Trophoblast cell (in vitro differentiated cells and primary cell): ENCODE measurements at regions not wholly inside any gene's neighbourhood (a gene's known extent, or its start where the extent isn't known, plus 50 kb on each side); places are given as distances from the start of the nearest gene placed in this dataset.
A peak's percentile ranks its signal among the peaks of the same experiment; 100 is the strongest.

Experiments used
- DNase-seq, 2 donors: peaks; one replicate each; pipeline ENCODE4 v3.0.0-alpha.2; 2016
- H2AFZ ChIP-seq: 2 replicates; pipeline ENCODE4 v1.6.1; 2013; ENCODE audit warnings: low read length, moderate library complexity, mild to moderate bottlenecking; ENCODE audit not compliant: insufficient read depth, poor library complexity
- H2AK5ac ChIP-seq: 2 replicates; pipeline ENCODE4 v1.6.1; 2013; ENCODE audit warnings: mild to moderate bottlenecking, low read length
- H2BK120ac ChIP-seq: 2 replicates; pipeline ENCODE4 v1.6.1; 2013; ENCODE audit warnings: low read length, mild to moderate bottlenecking, moderate library complexity; ENCODE audit not compliant: insufficient read depth, poor library complexity
- H2BK12ac ChIP-seq: 2 replicates; pipeline ENCODE4 v1.6.1; 2013; ENCODE audit warnings: mild to moderate bottlenecking, low read length, moderate library complexity
- H2BK5ac ChIP-seq: 2 replicates; pipeline ENCODE4 v1.6.1; 2013; ENCODE audit warnings: low read length, low read depth, moderate library complexity, mild to moderate bottlenecking; ENCODE audit not compliant: poor library complexity
- H3K14ac ChIP-seq: 2 replicates; pipeline ENCODE4 v1.6.1; 2013; ENCODE audit warnings: mild to moderate bottlenecking, low read length
- H3K18ac ChIP-seq: 2 replicates; pipeline ENCODE4 v1.6.1; 2013; ENCODE audit warnings: mild to moderate bottlenecking, low read length
- H3K23ac ChIP-seq: 2 replicates; pipeline ENCODE4 v1.6.1; 2013; ENCODE audit warnings: low read length
- H3K27ac ChIP-seq: 2 replicates; pipeline ENCODE4 v1.5.1; 2013; ENCODE audit warnings: low read depth, mild to moderate bottlenecking, inconsistent platforms, low read length, moderate library complexity
- H3K27me3 ChIP-seq: 2 replicates; pipeline ENCODE4 v1.6.1; 2013; ENCODE audit warnings: inconsistent platforms, mild to moderate bottlenecking, low read length, moderate library complexity; ENCODE audit not compliant: insufficient read depth
- H3K36me3 ChIP-seq, 2 experiments: 1 replicate in 1 of 2; 2 replicates in 1 of 2; pipeline ENCODE4 v1.6.1; 2013; ENCODE audit warnings: low read length in 2 of 2, mild to moderate bottlenecking in 2 of 2, moderate library complexity in 1 of 2; ENCODE audit not compliant: insufficient read depth in 2 of 2, control insufficient read depth in 1 of 2
- H3K4ac ChIP-seq: 2 replicates; pipeline ENCODE4 v1.6.1; 2013; ENCODE audit warnings: low read depth, mild to moderate bottlenecking, low read length, moderate library complexity
- H3K4me1 ChIP-seq, 2 experiments: 1 replicate in 1 of 2; 2 replicates in 1 of 2; pipeline ENCODE4 v1.6.1; 2013; ENCODE audit warnings: low read length in 2 of 2, mild to moderate bottlenecking in 2 of 2, moderate library complexity in 1 of 2; ENCODE audit not compliant: insufficient read depth in 2 of 2, control insufficient read depth in 1 of 2
- H3K4me2 ChIP-seq: 2 replicates; pipeline ENCODE4 v1.6.1; 2013; ENCODE audit warnings: inconsistent platforms, mild to moderate bottlenecking, low read length, moderate library complexity
- H3K4me3 ChIP-seq: 2 replicates; pipeline ENCODE4 v1.5.1; 2013; ENCODE audit warnings: mild to moderate bottlenecking, low read depth, low read length, inconsistent platforms
- H3K79me1 ChIP-seq: one replicate; pipeline ENCODE4 v1.6.1; 2013; ENCODE audit warnings: low read length
- H3K79me2 ChIP-seq: 2 replicates; pipeline ENCODE4 v1.6.1; 2013; ENCODE audit warnings: low read length, mild to moderate bottlenecking; ENCODE audit not compliant: control insufficient read depth, insufficient read depth, poor library complexity
- H3K9ac ChIP-seq: 2 replicates; pipeline ENCODE4 v1.6.1; 2013; ENCODE audit warnings: mild to moderate bottlenecking, low read length
- H3K9me3 ChIP-seq: 2 replicates; pipeline ENCODE4 v1.6.1; 2013; ENCODE audit warnings: low read depth, mild to moderate bottlenecking, control low read depth, inconsistent platforms, low read length; ENCODE audit not compliant: insufficient read depth
- H4K12ac ChIP-seq: 2 replicates; pipeline ENCODE4 v1.6.1; 2013; ENCODE audit warnings: low read depth, mild to moderate bottlenecking, low read length, moderate library complexity
- H4K8ac ChIP-seq: 2 replicates; pipeline ENCODE4 v1.6.1; 2013; ENCODE audit warnings: low read depth, mild to moderate bottlenecking, low read length, moderate library complexity
- H4K91ac ChIP-seq: one replicate; pipeline ENCODE4 v1.6.1; 2013; ENCODE audit warnings: low read depth, mild to moderate bottlenecking, low read length, moderate library complexity
- WGBS: extraction: QIAGEN DNeasy Blood & Tissue Kit; methylation state at CpG from one replicate; pipeline ENCODE4 v1.1.7; 2013; ENCODE audit warnings: missing lambda C conversion rate; ENCODE audit not compliant: insufficient read length, insufficient coverage; ENCODE audit errors: extremely low coverage; 5-methylcytosine and 5-hydroxymethylcytosine counted together

DNA sequence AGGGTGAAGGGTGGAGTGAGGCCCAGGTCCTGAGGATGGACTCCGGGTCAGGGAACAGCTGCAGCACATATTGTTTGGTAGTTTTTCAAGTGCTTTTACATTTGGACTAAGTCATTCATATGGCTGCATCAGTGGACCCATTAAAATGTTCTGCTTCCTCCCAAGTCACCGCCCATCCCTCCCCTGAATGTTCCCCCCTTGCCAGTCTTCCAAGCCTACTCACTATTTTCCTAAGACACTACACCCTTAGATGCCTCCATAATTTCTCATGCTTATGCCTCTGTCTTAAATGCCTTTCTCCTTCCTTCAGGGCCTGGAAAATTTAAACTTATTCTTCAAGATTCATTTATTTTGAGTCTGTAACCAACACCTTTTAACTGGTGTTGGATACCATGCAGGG, 86.6 kb upstream of the NR4A3 start:
- H3K27me3 ChIP-seq = no peaks in the 10 kb centered on the region
- no peak overlapping the region for H3K27ac ChIP-seq
- H4K8ac ChIP-seq = no peak overlapping the region
- H2BK5ac ChIP-seq = no peak overlapping the region
- H3K23ac ChIP-seq = no peak overlapping the region
- WGBS = no CpG with 5 or more reads among the region's 2 CpGs
- H3K4me1 ChIP-seq = no peaks in the 10 kb centered on the region
- H3K4me2 ChIP-seq = no peak overlapping the region
- H2AFZ ChIP-seq = no peak overlapping the region
- H4K91ac ChIP-seq = no peak overlapping the region
- H3K9ac ChIP-seq = no peak overlapping the region
- no peak overlapping the region for H4K12ac ChIP-seq
- no peaks in the 10 kb centered on the region for H3K36me3 ChIP-seq
- no peak overlapping the region for H3K18ac ChIP-seq
- no peaks in the 10 kb centered on the region for H3K79me1 ChIP-seq
- no peak overlapping the region for H2BK12ac ChIP-seq
- no peak overlapping the region for H3K4me3 ChIP-seq
- H3K4ac ChIP-seq = no peak overlapping the region
- H3K9me3 ChIP-seq = no peaks in the 10 kb centered on the region
- no peak overlapping the region for H2BK120ac ChIP-seq
- H3K79me2 ChIP-seq = no peaks in the 10 kb centered on the region
- no peak overlapping the region for H2AK5ac ChIP-seq
- DNase-seq = no peak
- no peak overlapping the region for H3K14ac ChIP-seq

DNA sequence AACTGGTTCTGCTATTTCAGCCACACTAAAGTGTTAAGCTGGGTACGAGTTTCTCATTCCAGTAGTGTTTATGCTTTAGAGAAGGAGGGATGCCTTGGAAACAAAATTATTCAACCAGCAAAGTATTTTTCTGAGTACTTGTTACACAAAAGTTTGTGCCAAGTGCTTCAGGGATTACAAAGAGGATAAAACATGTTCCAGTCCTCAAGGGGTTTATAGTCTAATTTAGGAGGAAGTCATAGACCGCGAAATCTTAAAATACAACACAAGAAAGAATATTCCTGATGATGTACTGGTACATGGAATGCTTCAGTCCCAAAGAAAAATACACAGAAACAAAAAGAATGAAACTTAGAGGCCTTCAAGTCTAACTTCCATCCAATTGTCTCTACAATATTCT, 85.4 kb upstream of the NR4A3 start:
- Histone ChIP-seq H4K12ac (no peak overlapping the region), H4K91ac (no peak overlapping the region), H2AFZ (no peak overlapping the region), H3K9me3 (no peaks in the 10 kb centered on the region), H3K23ac (no peak overlapping the region), H3K14ac (no peak overlapping the region), H2BK5ac (no peak overlapping the region), H2BK120ac (no peak overlapping the region), H4K8ac (no peak overlapping the region), H3K4me3 (no peak overlapping the region), H3K18ac (no peak overlapping the region), H3K9ac (no peak overlapping the region), H3K27me3 (no peaks in the 10 kb centered on the region), H3K4me1 (no peaks in the 10 kb centered on the region), H3K79me1 (no peaks in the 10 kb centered on the region), H3K4me2 (no peak overlapping the region), H2AK5ac (no peak overlapping the region), H3K4ac (no peak overlapping the region), H3K79me2 (no peaks in the 10 kb centered on the region), H3K27ac (no peak overlapping the region), H3K36me3 (no peaks in the 10 kb centered on the region), H2BK12ac (no peak overlapping the region)
- no CpG with 5 or more reads among the region's 3 CpGs for WGBS
- no peak for DNase-seq

DNA sequence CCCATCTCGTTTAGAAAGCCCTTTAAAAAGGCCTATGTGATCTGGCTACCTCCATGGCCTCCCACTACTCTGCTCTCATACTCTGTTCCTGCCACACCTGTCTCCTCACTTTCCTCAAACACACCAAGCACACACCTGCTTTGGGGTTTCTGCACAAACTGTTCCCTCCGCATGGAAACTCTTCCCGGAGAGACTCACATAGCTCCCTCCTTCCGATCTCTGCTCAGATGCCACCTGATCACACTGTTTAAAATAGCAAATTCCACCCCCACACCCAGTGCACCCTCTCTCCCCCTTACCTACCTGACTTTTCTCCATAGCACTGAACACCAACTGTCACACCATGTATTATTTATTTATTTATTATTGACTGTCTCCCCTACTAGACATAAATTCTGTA, 84.0 kb upstream of the NR4A3 start:
- H3K36me3 ChIP-seq = no peaks in the 10 kb centered on the region
- no peak overlapping the region for H3K27ac ChIP-seq
- H3K4me2 ChIP-seq = no peak overlapping the region
- no peak overlapping the region for H2AFZ ChIP-seq
- H3K79me2 ChIP-seq = no peaks in the 10 kb centered on the region
- no peak overlapping the region for H3K23ac ChIP-seq
- H4K12ac ChIP-seq = no peak overlapping the region
- H3K4me1 ChIP-seq = no peaks in the 10 kb centered on the region
- no peaks in the 10 kb centered on the region for H3K9me3 ChIP-seq
- H3K4ac ChIP-seq = no peak overlapping the region
- no peak overlapping the region for H2BK12ac ChIP-seq
- no peaks in the 10 kb centered on the region for H3K79me1 ChIP-seq
- no peak overlapping the region for H3K9ac ChIP-seq
- H4K91ac ChIP-seq = no peak overlapping the region
- no peak overlapping the region for H3K14ac ChIP-seq
- H2BK120ac ChIP-seq = no peak overlapping the region
- no peak overlapping the region for H2AK5ac ChIP-seq
- no peak for DNase-seq
- H4K8ac ChIP-seq = no peak overlapping the region
- H2BK5ac ChIP-seq = no peak overlapping the region
- H3K18ac ChIP-seq = no peak overlapping the region
- no CpG with 5 or more reads among the region's 4 CpGs for WGBS
- H3K4me3 ChIP-seq = no peak overlapping the region
- H3K27me3 ChIP-seq = no peaks in the 10 kb centered on the region

DNA sequence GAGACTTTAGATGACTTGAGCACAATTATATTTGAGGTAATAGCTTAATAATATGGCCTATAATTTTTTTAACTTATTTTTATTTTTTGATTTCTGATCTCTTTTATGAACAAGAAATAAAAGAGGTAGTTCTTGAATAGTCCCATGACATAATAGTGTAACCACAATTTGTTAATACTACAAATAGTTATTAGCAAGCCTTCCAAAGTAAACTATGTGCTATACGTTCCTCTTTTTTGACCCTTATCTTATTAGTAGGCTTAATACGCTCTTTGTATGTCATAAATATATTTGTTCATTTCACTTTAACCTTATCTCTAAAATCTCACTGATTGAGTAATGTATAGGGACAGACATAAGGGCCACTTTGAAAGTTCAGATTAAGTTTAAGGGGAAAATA, 78.7 kb upstream of the NR4A3 start:
- no peaks in the 10 kb centered on the region for H3K36me3 ChIP-seq
- no peak overlapping the region for H3K18ac ChIP-seq
- no peak overlapping the region for H3K14ac ChIP-seq
- H3K9me3 ChIP-seq = no peaks in the 10 kb centered on the region
- no peak overlapping the region for H2AFZ ChIP-seq
- no peak overlapping the region for H2BK5ac ChIP-seq
- H4K8ac ChIP-seq = no peak overlapping the region
- H2AK5ac ChIP-seq = no peak overlapping the region
- no CpG with 5 or more reads among the region's 2 CpGs for WGBS
- no peaks in the 10 kb centered on the region for H3K79me1 ChIP-seq
- H2BK12ac ChIP-seq = no peak overlapping the region
- no peak overlapping the region for H3K27ac ChIP-seq
- H3K79me2 ChIP-seq = no peaks in the 10 kb centered on the region
- H3K9ac ChIP-seq = no peak overlapping the region
- no peak overlapping the region for H4K91ac ChIP-seq
- H2BK120ac ChIP-seq = no peak overlapping the region
- peak in 1 of 2 donors; percentile 9 for DNase-seq
- H4K12ac ChIP-seq = no peak overlapping the region
- no peaks in the 10 kb centered on the region for H3K4me1 ChIP-seq
- no peak overlapping the region for H3K4me2 ChIP-seq
- H3K4me3 ChIP-seq = no peak overlapping the region
- H3K23ac ChIP-seq = no peak overlapping the region
- no peak overlapping the region for H3K4ac ChIP-seq
- H3K27me3 ChIP-seq = no peaks in the 10 kb centered on the region
